Stomach (tissue), 4 donors: ENCODE measurements at regions not wholly inside any gene's neighbourhood (a gene's known extent, or its start where the extent isn't known, plus 50 kb on each side); places are given as distances from the start of the nearest gene placed in this dataset.

Experiments used
- POLR2A ChIP-seq, 4 donors: fragments of 450-650 bp; IDR thresholded peaks; one replicate each; pipeline ENCODE4 v1.6.1; 2016; ENCODE audit warnings: antibody characterized with exemption in 4 of 4, control low read depth in 2 of 4, mild to moderate bottlenecking in 1 of 4, moderate library complexity in 1 of 4
- POLR2AphosphoS5 ChIP-seq, 3 donors: sonication (generic); formaldehyde crosslinking; IDR thresholded peaks; one replicate each; pipeline ENCODE4 v1.6.1; 2016; ENCODE audit warnings: antibody characterized with exemption in 3 of 3
- TF ChIP-seq, protein P1 (sequence below), 7 experiments: fragments of 450-650 bp in 4 of 7; fragments of 200-600 bp in 3 of 7; sonication (generic) in 3 of 7; IDR thresholded peaks; one replicate each; pipeline ENCODE4 v1.5.1; 2016 to 2019; ENCODE audit warnings: antibody characterized with exemption in 7 of 7, control low read depth in 2 of 7, mild to moderate bottlenecking in 1 of 7

DNA sequence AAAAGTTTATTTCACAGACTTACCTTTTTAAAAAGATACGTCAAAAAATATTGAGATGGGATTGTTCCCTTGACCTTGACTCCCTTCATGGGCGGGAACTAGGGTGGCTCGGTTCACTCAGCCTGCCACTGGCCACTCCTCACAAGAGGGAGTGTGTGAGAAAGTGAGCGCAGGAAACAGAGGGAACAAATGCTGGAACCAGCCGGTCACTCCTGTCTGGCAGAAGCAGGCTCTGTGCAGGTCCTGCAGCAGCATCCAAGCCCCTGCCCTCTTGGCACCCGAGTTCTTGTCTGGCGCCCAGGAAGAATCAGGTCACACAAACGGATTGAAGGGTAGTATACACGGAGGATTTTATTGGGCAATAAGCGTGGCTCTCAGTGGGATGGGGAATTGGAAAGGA, 58.9 kb downstream of the ZNF648 start:
- TF ChIP-seq, protein P1, sequence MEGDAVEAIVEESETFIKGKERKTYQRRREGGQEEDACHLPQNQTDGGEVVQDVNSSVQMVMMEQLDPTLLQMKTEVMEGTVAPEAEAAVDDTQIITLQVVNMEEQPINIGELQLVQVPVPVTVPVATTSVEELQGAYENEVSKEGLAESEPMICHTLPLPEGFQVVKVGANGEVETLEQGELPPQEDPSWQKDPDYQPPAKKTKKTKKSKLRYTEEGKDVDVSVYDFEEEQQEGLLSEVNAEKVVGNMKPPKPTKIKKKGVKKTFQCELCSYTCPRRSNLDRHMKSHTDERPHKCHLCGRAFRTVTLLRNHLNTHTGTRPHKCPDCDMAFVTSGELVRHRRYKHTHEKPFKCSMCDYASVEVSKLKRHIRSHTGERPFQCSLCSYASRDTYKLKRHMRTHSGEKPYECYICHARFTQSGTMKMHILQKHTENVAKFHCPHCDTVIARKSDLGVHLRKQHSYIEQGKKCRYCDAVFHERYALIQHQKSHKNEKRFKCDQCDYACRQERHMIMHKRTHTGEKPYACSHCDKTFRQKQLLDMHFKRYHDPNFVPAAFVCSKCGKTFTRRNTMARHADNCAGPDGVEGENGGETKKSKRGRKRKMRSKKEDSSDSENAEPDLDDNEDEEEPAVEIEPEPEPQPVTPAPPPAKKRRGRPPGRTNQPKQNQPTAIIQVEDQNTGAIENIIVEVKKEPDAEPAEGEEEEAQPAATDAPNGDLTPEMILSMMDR (IDR thresholded peaks at IDR 0.05): no peak
- TF ChIP-seq POLR2A (IDR thresholded peaks at IDR 0.05) (no peak), POLR2AphosphoS5 (IDR thresholded peaks at IDR 0.05) (no peak)
